ENCODE measurements at regions not wholly inside any gene's neighbourhood (a gene's known extent, or its start where the extent isn't known, plus 50 kb on each side); places are given as distances from the start of the nearest gene placed in this dataset.
"Not testable (repeated sequence)": the region's sequence is repeated elsewhere in the genome, so short reads cannot be mapped to it uniquely, and the experiment has no call there.

- DNase-seq (ENCODE audit: low read depth): no peak
Measured at GRCh38 chr1:235059221-235059620, 69.4 kb downstream of the TOMM20 start.

GRCh38 chr1:235058695-235059094 is 69.9 kb downstream of the TOMM20 start:
- no peak for DNase-seq (ENCODE audit: low read depth)

DNA sequence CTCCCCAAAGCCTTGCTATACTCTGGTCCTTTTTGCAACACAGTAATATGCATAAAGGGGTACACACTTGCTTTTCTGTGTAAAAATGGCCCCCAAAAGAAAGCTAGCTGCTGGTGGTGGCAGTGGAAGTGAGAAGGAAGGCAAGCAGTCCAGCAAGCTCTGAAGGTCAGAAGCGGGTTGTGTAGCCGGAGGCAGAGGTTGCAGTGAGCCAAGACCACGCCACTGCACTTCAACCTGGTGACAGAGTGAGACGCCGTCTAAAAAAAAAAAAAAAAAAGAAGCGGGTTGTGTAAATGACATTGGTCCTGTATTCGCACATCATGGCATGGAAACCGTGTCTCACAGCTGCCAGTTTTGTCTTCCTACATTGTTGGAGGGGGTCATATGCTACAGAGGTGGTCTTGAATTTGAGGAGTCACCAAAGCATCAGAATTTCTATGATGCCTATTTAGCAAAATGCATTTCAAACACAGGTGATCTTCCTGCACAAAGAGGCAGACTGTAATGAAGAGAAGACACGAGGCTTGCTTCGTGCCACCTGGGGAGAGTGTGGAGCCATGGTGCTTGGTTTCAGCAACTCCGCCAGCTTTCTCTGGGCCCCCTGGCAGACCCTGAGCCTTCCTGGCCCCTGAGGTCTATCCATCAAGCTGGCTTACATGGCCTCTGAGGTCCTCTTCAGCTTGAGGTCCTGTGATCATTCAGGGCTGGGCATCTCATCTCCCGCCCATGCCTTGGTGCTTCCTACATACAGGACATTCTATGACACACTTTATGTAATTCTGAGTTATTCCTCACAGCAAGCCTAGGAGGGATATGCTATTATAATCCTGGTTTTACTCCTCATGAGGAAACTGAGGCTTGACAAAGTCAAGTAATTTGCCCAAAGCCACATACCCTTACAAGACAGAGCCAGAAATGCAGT is 71.0 kb downstream of the TOMM20 start:
- DNase-seq (ENCODE audit: low read depth): no peak

DNA sequence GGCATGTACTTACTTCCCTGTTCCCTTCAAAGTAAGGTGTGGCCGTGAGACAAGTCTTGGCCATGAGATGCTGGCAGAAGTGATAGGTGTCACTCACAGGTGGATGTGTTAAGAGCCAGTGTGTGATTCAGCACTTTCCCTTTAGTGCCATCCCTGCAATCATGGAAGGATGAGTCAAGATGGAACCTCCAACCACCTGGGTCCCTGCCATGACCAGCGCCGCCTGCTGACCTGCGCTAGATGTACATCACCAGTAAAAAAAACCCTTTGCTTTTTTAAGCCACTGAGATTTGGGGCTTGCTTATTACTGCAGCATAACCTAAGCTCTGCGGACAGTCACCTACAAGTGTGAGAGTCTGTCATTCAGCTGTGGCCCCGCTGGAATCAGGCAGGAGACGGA is 71.7 kb downstream of the TOMM20 start:
- DNase-seq (ENCODE audit: low read depth): no peak

DNA sequence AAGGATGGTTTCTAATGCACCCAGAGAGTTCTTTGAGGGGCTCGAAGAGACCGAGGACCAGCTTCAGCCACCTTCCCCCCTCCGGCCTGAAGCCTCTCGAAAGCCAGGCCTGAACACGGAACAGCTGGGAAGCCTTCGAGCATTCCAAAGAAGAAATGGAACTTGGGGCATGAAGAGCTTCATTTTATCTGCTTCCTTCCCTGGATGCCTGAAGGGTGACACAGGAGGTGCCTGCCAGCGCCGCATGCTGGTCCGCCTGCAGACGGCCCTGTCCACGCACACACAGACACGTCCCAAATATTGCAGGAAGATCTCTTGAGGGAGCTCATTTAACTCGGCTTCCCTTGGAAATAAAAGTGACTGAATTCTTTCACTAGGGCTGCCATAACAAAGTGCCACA is 73.7 kb downstream of the TOMM20 start:
- no peak for DNase-seq (ENCODE audit: low read depth)

GRCh38 chr1:235054466-235054865 is 74.2 kb downstream of the TOMM20 start:
- DNase-seq (ENCODE audit: low read depth): no peak

DNA sequence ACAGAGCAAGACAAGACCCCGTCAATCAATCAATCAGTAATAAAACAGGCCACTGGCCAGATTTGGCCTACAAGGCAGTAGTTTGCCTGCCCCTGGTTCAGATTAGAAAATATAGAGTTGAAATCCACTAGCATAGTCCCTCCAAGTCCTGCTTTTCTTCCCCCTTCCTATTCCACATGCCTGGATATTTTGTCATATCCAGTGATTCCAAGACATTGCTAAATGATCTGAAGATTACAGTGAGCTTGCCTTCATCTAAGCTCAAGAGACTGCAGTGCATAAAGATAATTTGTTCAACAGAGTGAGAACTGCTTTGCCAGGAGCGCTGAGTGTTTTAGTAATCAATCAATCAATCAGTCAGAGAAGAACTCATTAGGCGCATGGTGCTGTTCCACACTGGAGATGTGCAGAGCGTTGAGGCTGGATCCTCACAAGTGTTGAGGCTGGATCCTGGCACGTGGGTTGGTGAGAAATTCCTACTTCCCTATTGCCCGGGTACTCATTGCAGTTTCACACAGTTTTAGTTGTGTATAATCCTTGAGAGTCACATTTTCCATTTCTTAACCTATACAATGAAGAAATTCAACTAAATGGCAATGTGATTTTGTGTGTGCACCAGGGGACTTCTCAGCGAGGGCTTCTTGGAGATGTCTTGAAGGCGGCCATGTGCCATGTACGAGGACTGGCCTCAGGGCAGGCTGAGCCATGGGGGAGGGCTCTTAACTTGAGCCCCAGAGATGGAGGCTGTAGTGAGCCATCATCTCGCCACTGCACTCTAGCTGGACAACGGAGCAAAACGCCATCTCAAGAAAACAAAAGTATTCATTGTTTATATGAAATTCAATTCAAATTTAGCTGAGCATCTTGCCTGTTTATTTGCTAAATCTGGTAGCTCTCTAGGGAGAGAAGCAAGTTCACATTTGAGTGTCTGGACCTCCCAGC is 76.3 kb downstream of the TOMM20 start:
- DNase-seq (ENCODE audit: low read depth): no peak

DNA sequence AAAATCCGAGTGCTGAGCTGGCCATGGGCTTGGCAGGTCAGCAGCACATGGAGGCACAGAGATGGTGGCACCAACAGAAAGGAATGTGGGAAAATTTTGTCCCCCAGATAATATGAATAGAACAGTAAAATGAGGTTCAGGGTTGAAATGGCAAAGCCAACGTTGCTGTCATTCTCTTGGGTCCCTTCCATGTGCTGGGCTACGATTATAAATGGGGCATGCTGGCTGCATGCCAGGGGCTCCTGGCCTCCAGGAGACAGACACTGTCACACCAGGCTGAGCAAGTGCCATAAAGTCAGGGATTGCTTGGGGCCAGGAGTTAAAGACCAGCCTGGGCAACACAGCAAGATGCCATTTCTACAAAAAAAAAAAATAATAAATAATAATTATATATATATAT is 77.1 kb downstream of the TOMM20 start:
- no peak for DNase-seq (ENCODE audit: low read depth)

DNA sequence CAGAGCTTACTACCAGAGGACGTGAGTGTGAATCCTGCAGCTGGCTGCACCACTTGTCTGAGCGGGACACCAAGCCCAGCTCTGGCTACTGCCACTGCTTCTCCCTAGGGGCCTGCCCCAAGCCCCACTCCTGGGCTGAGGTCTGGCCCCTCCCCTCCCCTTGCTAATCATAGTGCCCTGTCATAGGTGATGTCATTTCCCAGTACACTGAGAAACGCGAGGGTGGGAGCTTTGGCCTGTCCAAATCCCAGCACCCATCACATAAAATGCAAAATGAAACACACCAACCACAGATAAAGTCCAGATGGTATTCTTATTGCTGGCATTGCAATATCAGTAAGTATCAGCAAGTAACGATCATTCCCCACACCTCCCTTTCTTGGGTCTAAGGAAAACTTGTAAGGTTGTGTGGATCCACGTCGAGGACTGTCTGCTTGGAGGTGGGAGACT is 77.7 kb downstream of the TOMM20 start:
- DNase-seq (ENCODE audit: low read depth): no peak

DNA sequence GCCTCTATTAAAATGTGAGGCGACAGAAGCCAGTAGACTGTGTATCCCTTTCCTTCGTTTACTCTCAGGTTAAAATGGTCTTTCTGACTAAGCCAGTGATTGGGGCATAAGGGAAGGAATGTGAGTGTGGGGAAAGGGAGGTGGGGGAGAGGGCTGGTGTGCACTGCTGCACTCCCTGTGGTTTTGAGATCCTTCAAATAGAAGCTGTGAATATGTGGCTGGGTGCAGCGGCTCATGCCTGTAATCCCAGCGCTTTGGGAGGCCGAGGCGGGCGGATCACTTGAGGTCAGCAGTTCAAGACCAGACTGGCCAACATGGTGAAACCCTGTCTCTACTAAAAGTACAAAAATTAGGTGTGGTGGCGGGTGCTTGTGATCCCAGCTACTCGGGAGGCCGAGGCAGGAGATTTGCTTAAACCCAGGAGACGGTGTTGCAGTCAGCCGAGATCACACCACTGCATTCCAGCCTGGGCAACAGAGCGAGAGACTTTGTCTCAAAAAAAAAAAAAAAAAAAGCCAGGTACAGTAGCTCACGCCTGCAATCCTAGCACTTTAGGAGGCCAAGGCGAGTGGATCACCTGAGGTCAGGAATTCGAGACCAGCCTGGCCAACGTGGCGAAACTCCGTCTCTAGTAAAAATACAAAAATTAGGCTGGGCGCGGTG is 78.8 kb downstream of the TOMM20 start:
- not testable (repeated sequence) for DNase-seq (ENCODE audit: low read depth)

DNA sequence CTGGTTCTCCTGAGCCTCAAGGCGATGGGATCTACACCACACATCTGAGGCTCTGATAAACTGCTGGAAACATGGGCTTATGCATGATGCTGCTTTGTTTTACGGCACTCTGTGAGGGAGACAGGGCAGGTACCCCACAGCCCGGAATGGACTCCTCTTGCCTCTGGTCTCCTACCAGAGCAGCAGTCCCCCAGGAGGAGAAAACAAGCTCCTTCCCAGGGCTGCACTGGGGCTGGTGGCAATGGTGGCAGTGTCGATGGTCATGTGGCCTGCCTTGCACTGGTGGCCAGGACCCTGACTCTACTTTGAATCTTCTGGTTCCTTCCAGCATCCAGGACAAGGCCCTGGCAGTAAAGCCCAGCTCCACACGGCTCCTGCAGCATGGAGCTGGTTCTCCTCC is 79.4 kb downstream of the TOMM20 start:
- DNase-seq (ENCODE audit: low read depth): no peak

DNA sequence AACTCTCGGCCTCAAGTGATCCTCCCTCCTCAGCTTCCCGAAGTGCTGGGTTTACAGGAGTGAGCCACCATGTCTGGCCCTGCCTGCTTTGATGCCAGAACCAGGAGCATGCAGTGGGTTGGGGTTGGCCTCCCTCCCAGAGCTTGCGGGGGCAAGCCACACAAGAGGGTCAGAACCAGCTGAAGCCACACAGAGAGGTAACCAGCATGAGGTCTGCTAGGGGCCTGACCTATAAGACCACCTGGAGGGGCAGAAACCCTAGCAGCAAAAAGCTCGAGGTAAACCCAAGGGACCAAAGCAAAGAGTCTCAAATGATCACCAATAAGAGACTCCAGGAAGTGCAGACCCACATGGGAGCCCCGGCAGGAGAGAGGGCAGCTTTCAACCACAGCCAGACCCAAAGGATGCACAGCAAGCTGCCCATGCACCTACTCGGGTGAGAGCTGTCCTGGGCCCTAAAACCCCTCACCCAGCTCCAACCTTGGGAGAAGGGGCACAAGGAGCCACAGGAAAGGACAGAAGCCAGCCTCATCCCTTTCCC is 81.2 kb downstream of the TOMM20 start:
- no peak for DNase-seq (ENCODE audit: low read depth)

- no peak for DNase-seq (ENCODE audit: low read depth)
Measured at GRCh38 chr1:235045921-235046601, 82.6 kb downstream of the TOMM20 start.

- no peak for DNase-seq (ENCODE audit: low read depth)
Measured at GRCh38 chr1:235045034-235045690, 83.5 kb downstream of the TOMM20 start.

DNA sequence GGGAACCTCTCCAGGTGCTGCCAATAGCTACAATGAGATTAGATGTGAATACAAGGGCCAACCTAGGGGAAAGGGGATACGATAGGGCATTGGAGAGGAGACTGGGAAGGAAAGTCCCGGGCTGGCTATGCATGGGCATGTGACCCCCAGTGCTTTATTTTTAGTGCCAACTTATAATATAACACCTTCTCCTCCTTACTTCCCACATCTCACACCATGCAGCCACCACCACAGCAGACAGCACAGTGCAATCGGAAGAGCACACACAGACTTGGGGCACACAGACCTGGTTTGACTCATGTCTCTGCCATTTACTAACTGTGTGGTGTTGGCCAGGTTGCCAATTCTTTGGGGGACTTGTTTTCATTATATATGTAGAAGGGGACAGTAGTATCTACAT is 85.4 kb downstream of the TOMM20 start:
- no peak for DNase-seq (ENCODE audit: low read depth)

DNA sequence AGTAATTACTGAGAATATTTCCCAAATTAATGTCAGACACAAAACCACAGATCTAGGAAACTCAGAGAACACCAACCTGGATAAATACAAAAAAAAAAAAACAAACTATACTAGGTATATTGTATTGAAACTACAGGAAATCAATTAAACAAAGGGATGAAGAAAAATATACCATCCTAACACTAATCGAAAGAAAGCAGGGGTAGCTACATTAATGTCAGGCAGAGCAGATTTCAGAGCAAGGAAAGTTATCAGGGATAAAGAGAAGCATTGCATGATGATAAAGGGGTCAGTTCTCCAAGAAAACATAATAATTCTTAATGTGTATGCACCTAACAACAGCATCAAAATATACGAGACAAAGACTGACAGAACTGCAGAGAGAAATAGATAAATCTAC is 89.9 kb downstream of the TOMM20 start:
- no peak for DNase-seq (ENCODE audit: low read depth)

DNA sequence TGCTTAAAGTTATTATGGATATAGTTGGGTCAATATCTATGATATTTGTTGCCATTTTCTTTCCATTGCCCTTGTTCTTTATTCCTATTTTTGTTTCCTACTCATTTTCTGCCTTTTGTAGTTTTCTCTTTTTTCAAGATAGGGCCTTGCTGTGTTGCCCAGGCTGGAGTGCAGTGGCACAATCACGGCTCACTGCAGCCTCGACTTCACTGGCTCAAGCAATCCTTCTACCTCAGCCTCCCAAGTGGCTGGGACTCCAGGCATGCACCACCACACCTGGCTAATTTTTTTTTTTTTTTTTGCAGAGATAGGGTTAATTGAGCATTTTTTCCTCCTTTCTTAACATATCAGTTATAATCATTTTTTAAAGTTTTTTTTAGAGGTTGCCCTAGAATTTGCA is 92.7 kb downstream of the TOMM20 start:
- no peak for DNase-seq (ENCODE audit: low read depth)

DNA sequence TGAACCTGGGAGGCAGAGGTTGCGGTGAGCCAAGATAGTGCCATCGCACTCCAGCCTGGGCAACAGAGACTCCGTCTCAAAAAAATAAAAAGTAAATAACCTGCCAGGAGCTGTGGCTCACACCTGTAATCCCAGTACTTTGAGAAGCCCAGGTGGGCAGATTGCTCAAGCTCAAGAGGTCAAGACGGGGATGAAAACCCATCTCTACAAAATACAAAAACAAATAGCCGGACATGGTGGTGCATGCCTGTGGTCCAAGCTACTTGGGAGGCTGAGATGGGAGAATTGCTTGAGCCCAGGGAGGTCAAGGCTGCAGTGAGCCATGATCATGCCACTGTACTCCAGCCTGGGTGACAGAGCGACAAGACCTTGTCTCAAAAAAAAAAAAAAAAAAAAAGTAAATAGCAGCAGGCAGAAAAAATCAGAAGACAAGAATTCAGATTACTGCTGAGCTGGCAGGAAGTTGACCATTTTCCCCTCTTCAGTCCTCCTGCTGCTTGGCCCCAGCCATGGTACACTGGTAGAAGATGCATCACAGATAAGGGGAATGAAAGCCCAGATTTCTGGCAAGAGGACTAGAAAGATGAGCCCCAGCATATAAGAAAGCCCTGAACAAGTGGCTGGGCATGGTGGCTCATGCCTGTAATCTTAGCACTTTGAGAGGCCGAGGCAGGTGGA is 97.6 kb downstream of the TOMM20 start:
- no peak for DNase-seq (ENCODE audit: low read depth)

DNA sequence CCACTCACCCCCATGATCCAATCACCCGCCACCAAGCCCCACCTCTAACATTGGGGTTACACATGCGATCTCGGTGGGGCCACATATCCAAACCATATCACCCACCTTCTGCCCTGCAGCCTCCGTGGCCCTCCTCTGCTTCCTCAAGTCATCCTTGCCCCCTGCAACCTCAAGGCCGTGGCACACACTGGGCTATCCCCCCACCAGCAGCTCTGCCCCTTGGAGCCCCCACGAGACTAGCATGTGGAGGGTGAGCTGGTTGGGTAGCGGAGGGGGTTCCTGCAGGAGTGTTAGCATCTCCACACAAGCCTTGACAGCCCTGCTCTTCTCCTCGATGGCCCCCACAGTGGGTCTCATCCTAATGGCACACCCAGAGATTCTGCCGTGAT is 100.8 kb downstream of the TOMM20 start:
- DNase-seq (ENCODE audit: low read depth): no peak

All from stimulated activated CD8-positive, alpha-beta memory T cell treated with anti-CD3 and anti-CD28 coated beads, Interleukin-15, amount 100 ng/mL, for 1 hour (primary cell).